Neuronal stem cell (in vitro differentiated cells): ENCODE measurements at regions not wholly inside any gene's neighbourhood (a gene's known extent, or its start where the extent isn't known, plus 50 kb on each side); places are given as distances from the start of the nearest gene placed in this dataset.
"Not testable (repeated sequence)": the region's sequence is repeated elsewhere in the genome, so short reads cannot be mapped to it uniquely, and the experiment has no call there.

Experiments used
- DNase-seq: peaks from one replicate; pipeline ENCODE4 v3.0.0-alpha.2; 2013; ENCODE audit warnings: low spot score
- H2AFZ ChIP-seq: one replicate; pipeline ENCODE4 v1.6.1; 2013; ENCODE audit warnings: mild to moderate bottlenecking, low read length, inconsistent platforms
- H2AK5ac ChIP-seq: 2 replicates; pipeline ENCODE4 v1.6.1; 2013; ENCODE audit warnings: low read depth, mild to moderate bottlenecking, inconsistent platforms, low read length, moderate library complexity, mixed read lengths
- H2BK120ac ChIP-seq: 2 replicates; pipeline ENCODE4 v1.6.1; 2013; ENCODE audit warnings: low read depth, mild to moderate bottlenecking, inconsistent platforms, low read length, moderate library complexity, mixed read lengths
- H2BK12ac ChIP-seq: one replicate; pipeline ENCODE4 v1.6.1; 2013; ENCODE audit warnings: low read length, inconsistent platforms
- H2BK15ac ChIP-seq: 2 replicates; pipeline ENCODE4 v1.6.1; 2013; ENCODE audit warnings: mild to moderate bottlenecking, low read length, inconsistent platforms, mixed read lengths
- H2BK5ac ChIP-seq: one replicate; pipeline ENCODE4 v1.6.1; 2013; ENCODE audit warnings: inconsistent platforms, mild to moderate bottlenecking, low read length, moderate library complexity
- H3K14ac ChIP-seq: one replicate; pipeline ENCODE4 v1.6.1; 2013; ENCODE audit warnings: low read length, inconsistent platforms
- H3K18ac ChIP-seq: 2 replicates; pipeline ENCODE4 v1.6.1; 2013; ENCODE audit warnings: low read length, inconsistent platforms
- H3K23ac ChIP-seq: 2 replicates; pipeline ENCODE4 v1.6.1; 2013; ENCODE audit warnings: low read depth, mild to moderate bottlenecking, mixed read lengths, low read length, inconsistent platforms; ENCODE audit not compliant: poor library complexity
- H3K27ac ChIP-seq: replicated peaks from 3 replicates; pipeline ENCODE4 v1.5.1; 2013; ENCODE audit warnings: low read length, inconsistent platforms
- H3K27me3 ChIP-seq, 3 experiments: 2 replicates each; pipeline ENCODE4 v1.6.1; 2013; ENCODE audit warnings: low read length in 3 of 3, mild to moderate bottlenecking in 2 of 3, inconsistent platforms in 1 of 3, low read depth in 1 of 3, mixed read lengths in 1 of 3, moderate library complexity in 1 of 3; ENCODE audit not compliant: control insufficient read depth in 3 of 3, insufficient read depth in 3 of 3
- H3K36me3 ChIP-seq, 2 donors: replicated peaks in 1 of 2; 2 replicates each; pipeline ENCODE4 v1.6.1; 2013; ENCODE audit warnings: low read length in 2 of 2; ENCODE audit not compliant: control insufficient read depth in 2 of 2, insufficient read depth in 2 of 2
- H3K4ac ChIP-seq: 2 replicates; pipeline ENCODE4 v1.6.1; 2013; ENCODE audit warnings: inconsistent platforms, mild to moderate bottlenecking, low read length, moderate library complexity
- H3K4me1 ChIP-seq, 2 donors: 1 replicate in 1 of 2; 2 replicates in 1 of 2; pipeline ENCODE4 v1.6.1; 2013; ENCODE audit warnings: low read length in 2 of 2, low read depth in 1 of 2; ENCODE audit not compliant: control insufficient read depth in 2 of 2, insufficient read depth in 1 of 2
- H3K4me2 ChIP-seq: one replicate; pipeline ENCODE4 v1.6.1; 2013; ENCODE audit warnings: mild to moderate bottlenecking, low read length, inconsistent platforms; ENCODE audit not compliant: insufficient read depth, poor library complexity, severe bottlenecking
- H3K4me3 ChIP-seq, 2 donors: 2 replicates each; pipeline ENCODE4 v1.5.1; 2013; ENCODE audit warnings: low read length in 2 of 2, mild to moderate bottlenecking in 2 of 2, inconsistent platforms in 1 of 2, moderate library complexity in 1 of 2
- H3K79me1 ChIP-seq: one replicate; pipeline ENCODE4 v1.6.1; 2013; ENCODE audit warnings: low read depth, mild to moderate bottlenecking, inconsistent platforms, low read length, moderate library complexity
- H3K9ac ChIP-seq: one replicate; pipeline ENCODE4 v1.6.1; 2013; ENCODE audit warnings: mild to moderate bottlenecking, low read depth, low read length, inconsistent platforms; ENCODE audit not compliant: poor library complexity
- H3K9me3 ChIP-seq, 2 donors: replicated peaks in 1 of 2; 2 replicates each; pipeline versions ENCODE3 to v1.6.1; 2013; ENCODE audit warnings: low read length in 2 of 2, mild to moderate bottlenecking in 2 of 2, inconsistent platforms in 1 of 2, low read depth in 1 of 2, mixed read lengths in 1 of 2, moderate library complexity in 1 of 2; ENCODE audit not compliant: control insufficient read depth in 2 of 2, insufficient read depth in 1 of 2
- H4K8ac ChIP-seq: one replicate; pipeline ENCODE4 v1.6.1; 2013; ENCODE audit warnings: low read depth, mild to moderate bottlenecking, inconsistent platforms, low read length, moderate library complexity
- H4K91ac ChIP-seq: one replicate; pipeline ENCODE4 v1.6.1; 2013; ENCODE audit warnings: low read length, low read depth, mild to moderate bottlenecking, inconsistent platforms; ENCODE audit not compliant: poor library complexity
- WGBS, 2 donors: extraction: QIAGEN DNeasy Blood & Tissue Kit; methylation state at CpG; one replicate each; pipeline ENCODE4 v1.1.7; 2013; ENCODE audit warnings: missing lambda C conversion rate in 2 of 2, mixed read lengths in 1 of 2; ENCODE audit not compliant: insufficient read length in 2 of 2, insufficient replicate concordance in 1 of 2; ENCODE audit errors: extremely low coverage in 2 of 2; 5-methylcytosine and 5-hydroxymethylcytosine counted together

DNA sequence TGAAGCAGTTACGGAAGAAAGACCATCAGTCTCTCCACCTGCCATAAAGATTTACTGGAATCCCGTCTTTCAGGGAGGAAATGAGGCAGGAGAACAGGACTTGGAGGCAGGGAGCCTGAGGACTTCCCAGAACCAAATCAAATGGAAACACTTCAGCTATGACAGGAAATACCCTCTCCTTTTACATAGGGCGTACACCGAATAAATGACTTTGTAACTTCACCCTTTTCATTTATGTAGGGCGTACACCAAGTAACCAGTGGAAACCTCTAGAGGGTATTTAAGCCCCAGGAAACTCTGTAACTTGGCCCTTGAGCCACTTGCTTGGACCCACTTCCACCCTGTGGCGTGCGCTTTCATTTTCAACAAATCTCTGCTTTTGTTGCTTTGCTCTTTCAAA, 218.3 kb upstream of the SLC39A10 start:
- no peak overlapping the region for H2AFZ ChIP-seq
- no peak overlapping the region for H3K9ac ChIP-seq
- H2BK15ac ChIP-seq: no peak overlapping the region
- H3K79me1 ChIP-seq: peaks cover 4% of the 10 kb centered on the region
- no CpG with 5 or more reads among the region's 7 CpGs for WGBS, 2 donors
- H2BK12ac ChIP-seq: no peak overlapping the region
- H4K8ac ChIP-seq: no peak overlapping the region
- H3K36me3 ChIP-seq: no peaks in the 10 kb centered on the region
- H2BK120ac ChIP-seq: no peak overlapping the region
- H3K27ac ChIP-seq: no peak overlapping the region
- H3K4me1 ChIP-seq: no peaks in the 10 kb centered on the region
- DNase-seq: no peak
- no peaks in the 10 kb centered on the region for H3K27me3 ChIP-seq
- no peak overlapping the region for H3K4me2 ChIP-seq
- no peak overlapping the region for H2AK5ac ChIP-seq
- H2BK5ac ChIP-seq: no peak overlapping the region
- no peak overlapping the region for H3K4me3 ChIP-seq
- no peak overlapping the region for H3K18ac ChIP-seq
- no peak overlapping the region for H4K91ac ChIP-seq
- peak overlapping the region; percentile 1 for H3K14ac ChIP-seq
- no peak overlapping the region for H3K23ac ChIP-seq
- H3K4ac ChIP-seq: no peak overlapping the region
- peaks cover 0 to 4% of the 10 kb centered on the region in 2 donors for H3K9me3 ChIP-seq

DNA sequence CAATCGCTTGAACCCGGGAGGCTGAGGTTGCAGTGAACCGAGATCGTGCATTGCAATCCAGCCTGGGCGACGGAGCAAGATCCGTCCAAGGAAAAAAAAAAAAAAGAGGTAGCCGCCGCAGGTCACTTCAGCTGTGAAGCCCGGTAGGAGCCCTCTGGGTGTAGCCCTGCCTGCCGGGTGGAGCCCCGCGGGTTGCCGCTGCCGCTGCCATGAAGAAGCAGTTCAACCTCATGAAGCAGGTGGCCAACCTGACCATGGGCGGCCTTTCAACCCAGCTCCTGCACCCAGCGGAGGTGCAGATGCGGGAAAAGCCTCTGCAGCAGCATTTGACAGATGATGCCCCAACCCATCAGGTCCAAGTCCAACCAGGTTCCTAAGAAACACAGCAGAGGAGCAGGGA, 219.5 kb upstream of the SLC39A10 start:
- Histone ChIP-seq H3K27ac (no peak overlapping the region), H3K18ac (no peak overlapping the region), H2BK12ac (no peak overlapping the region), H3K36me3 (no peaks in the 10 kb centered on the region), H3K4me1 (no peaks in the 10 kb centered on the region), H4K91ac (no peak overlapping the region), H3K9me3 (peaks cover 0 to 4% of the 10 kb centered on the region in 2 donors), H3K4ac (no peak overlapping the region), H4K8ac (no peak overlapping the region), H3K9ac (no peak overlapping the region), H3K4me3 (no peak overlapping the region), H2BK5ac (no peak overlapping the region), H2BK15ac (no peak overlapping the region), H2AK5ac (no peak overlapping the region), H2BK120ac (no peak overlapping the region), H3K14ac (no peak overlapping the region), H3K27me3 (no peaks in the 10 kb centered on the region), H3K23ac (no peak overlapping the region), H3K79me1 (peaks cover 4% of the 10 kb centered on the region), H2AFZ (no peak overlapping the region), H3K4me2 (no peak overlapping the region)
- no CpG with 5 or more reads among the region's 18 CpGs for WGBS, 2 donors
- DNase-seq: no peak

DNA sequence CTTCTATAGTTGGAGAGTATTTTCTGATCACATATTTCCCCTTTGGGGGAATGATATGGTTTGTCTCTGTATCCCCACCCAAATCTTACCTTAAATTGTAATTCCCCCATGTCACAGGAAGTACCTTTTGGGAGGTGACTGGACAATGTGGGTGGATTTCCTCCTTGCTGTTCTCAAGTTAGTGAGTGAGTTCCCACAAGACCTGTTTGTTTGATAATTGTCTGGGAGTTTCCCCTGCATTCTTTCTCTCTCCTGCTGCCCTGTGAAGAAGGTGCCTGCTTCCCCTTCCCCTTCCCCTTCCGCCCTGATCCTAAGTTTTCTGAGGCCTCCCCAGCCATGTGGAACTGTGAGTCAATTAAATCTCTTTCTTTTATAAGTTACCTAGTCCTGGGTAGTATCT, 222.7 kb upstream of the SLC39A10 start:
- H3K27ac ChIP-seq: no peak overlapping the region

DNA sequence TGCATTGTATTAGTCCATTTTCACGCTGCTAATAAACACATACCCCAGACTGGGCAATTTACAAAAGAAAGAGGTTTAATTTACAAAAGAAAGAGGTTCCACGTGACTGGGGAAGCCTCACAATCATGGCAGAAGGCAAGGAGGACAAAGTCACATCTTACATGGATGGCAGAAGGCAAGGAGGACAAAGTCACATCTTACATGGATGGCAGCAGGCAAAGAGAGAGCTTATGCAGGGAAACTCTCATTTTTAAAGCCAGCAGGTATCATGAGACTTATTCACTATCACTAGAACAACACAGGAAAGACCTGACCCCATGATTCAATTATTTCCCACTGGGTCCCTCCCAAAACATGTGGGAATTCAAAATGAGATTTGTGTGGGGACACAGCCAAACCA, 223.3 kb upstream of the SLC39A10 start:
- not testable (repeated sequence) for H3K18ac ChIP-seq, H2BK12ac ChIP-seq

More for the DNA sequence above, 222.7 kb upstream of the SLC39A10 start:
- Histone ChIP-seq H3K9me3 (no peaks in the 10 kb centered on the region), H3K4me3 (no peak overlapping the region), H3K79me1 (no peaks in the 10 kb centered on the region), H2BK120ac (no peak overlapping the region), H2BK12ac (no peak overlapping the region), H4K91ac (no peak overlapping the region), H4K8ac (no peak overlapping the region), H3K27me3 (no peaks in the 10 kb centered on the region), H3K18ac (no peak overlapping the region), H3K9ac (no peak overlapping the region), H3K4me1 (no peaks in the 10 kb centered on the region), H2AFZ (no peak overlapping the region), H3K23ac (no peak overlapping the region), H2BK15ac (no peak overlapping the region), H3K4me2 (no peak overlapping the region), H2BK5ac (no peak overlapping the region), H3K14ac (no peak overlapping the region), H3K36me3 (no peaks in the 10 kb centered on the region), H3K4ac (no peak overlapping the region), H2AK5ac (no peak overlapping the region)
- no peak for DNase-seq
- no CpG with 5 or more reads among the region's 1 CpG for WGBS, 2 donors

More for the DNA sequence above, 223.3 kb upstream of the SLC39A10 start:
- WGBS, 2 donors: no CpG with 5 or more reads among the region's 2 CpGs
- not testable (repeated sequence) for H3K9me3 ChIP-seq, H3K4me3 ChIP-seq, H3K36me3 ChIP-seq, H3K27ac ChIP-seq, H2BK120ac ChIP-seq, H3K79me1 ChIP-seq, H2AK5ac ChIP-seq, H3K27me3 ChIP-seq, H3K23ac ChIP-seq, H4K91ac ChIP-seq, H3K4me1 ChIP-seq, H3K4ac ChIP-seq, H3K14ac ChIP-seq, H4K8ac ChIP-seq, H2BK5ac ChIP-seq, H2AFZ ChIP-seq, H3K9ac ChIP-seq, H2BK15ac ChIP-seq, H3K4me2 ChIP-seq, DNase-seq
